ENCODE measurements at regions not wholly inside any gene's neighbourhood (a gene's known extent, or its start where the extent isn't known, plus 50 kb on each side); places are given as distances from the start of the nearest gene placed in this dataset.

DNA sequence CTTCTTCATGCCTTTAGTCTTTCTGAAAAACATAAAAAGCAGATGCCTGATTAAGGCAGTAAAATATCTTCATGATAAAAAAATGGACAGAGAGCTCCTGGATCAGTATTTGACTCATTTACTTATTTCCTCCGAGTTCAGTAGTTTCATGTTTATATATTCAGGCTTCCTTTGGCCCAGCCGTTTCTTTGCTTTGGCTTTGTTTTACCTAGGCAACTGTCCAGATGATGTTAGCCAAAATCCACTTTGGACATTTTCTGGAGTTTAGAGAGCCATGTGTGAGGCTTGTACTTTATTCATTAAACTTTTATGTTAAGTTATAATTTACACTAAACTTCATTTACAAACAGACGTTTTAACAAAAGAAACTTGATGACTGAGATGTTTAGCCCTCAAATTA lies 307.1 kb upstream of the RSPO3 start:
- Histone ChIP-seq H3K36me3 (no peaks in the 10 kb centered on the region), H3K27me3 (no peaks in the 10 kb centered on the region), H3K9me3 (no peaks in the 10 kb centered on the region), H3K4me1 (peaks cover 4 to 8% of the 10 kb centered on the region in 2 donors), H3K4me3 (replicated peaks in 1 of 3) (no peak overlapping the region), H3K27ac (no peak overlapping the region)
- intact Hi-C loops (cut with DNase I) = no loop called here
- DNase-seq = peak in 1 of 2 donors; percentile 6
- 20 to 43% methylated on average over 3 of the region's 3 CpGs for WGBS, 2 donors
- TF ChIP-seq POLR2A (IDR thresholded peaks at IDR 0.05) = no peak
- TF ChIP-seq, protein P1, sequence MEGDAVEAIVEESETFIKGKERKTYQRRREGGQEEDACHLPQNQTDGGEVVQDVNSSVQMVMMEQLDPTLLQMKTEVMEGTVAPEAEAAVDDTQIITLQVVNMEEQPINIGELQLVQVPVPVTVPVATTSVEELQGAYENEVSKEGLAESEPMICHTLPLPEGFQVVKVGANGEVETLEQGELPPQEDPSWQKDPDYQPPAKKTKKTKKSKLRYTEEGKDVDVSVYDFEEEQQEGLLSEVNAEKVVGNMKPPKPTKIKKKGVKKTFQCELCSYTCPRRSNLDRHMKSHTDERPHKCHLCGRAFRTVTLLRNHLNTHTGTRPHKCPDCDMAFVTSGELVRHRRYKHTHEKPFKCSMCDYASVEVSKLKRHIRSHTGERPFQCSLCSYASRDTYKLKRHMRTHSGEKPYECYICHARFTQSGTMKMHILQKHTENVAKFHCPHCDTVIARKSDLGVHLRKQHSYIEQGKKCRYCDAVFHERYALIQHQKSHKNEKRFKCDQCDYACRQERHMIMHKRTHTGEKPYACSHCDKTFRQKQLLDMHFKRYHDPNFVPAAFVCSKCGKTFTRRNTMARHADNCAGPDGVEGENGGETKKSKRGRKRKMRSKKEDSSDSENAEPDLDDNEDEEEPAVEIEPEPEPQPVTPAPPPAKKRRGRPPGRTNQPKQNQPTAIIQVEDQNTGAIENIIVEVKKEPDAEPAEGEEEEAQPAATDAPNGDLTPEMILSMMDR (IDR thresholded peaks at IDR 0.05) = no peak

- Histone ChIP-seq H3K27ac (no peak overlapping the region), H3K4me1 (peaks cover 4 to 8% of the 10 kb centered on the region in 2 donors), H3K36me3 (no peaks in the 10 kb centered on the region), H3K9me3 (no peaks in the 10 kb centered on the region), H3K27me3 (no peaks in the 10 kb centered on the region), H3K4me3 (replicated peaks in 1 of 3) (no peak overlapping the region)
- no peak for DNase-seq
- 61 to 73% methylated on average over 3 of the region's 3 CpGs for WGBS, 2 donors
- TF ChIP-seq POLR2A (IDR thresholded peaks at IDR 0.05) = no peak
- TF ChIP-seq, protein P1 (IDR thresholded peaks at IDR 0.05) = no peak
- intact Hi-C loops (cut with DNase I) = no loop called here
Observed at GRCh38 chr6:126812010-126812409, 306.5 kb upstream of the RSPO3 start.

DNA sequence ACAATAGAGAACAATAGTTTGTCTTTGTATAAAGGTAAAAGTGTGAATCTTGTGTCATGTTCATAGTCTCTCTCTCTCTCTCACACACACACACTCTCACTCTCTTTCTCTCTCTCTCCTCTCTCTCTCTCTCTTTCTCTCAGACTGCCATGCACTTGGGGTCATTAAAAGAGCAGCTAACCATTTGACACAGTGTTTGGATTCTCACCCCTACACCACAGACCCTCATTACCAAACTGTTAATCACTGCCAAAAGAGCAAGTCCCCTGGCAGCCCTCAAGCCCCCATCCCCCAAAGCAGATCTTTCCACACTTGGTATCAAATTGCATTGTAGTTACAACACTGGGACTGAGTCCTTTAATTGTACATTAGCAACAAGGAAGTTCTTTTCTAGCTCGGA lies 305.8 kb upstream of the RSPO3 start:
- TF ChIP-seq, protein P1 (IDR thresholded peaks at IDR 0.05) = no peak
- no peak for TF ChIP-seq POLR2A (IDR thresholded peaks at IDR 0.05)
- no peaks in the 10 kb centered on the region for H3K9me3 ChIP-seq
- intact Hi-C loops (cut with DNase I) = no loop called here
- no peak overlapping the region for H3K4me3 ChIP-seq (replicated peaks in 1 of 3)
- 12 to 22% methylated on average over 1 of the region's 1 CpG for WGBS, 2 donors
- peak in 1 of 2 donors; percentile 14 for DNase-seq
- no peaks in the 10 kb centered on the region for H3K36me3 ChIP-seq
- H3K27ac ChIP-seq = no peak overlapping the region
- peaks cover 4 to 8% of the 10 kb centered on the region in 2 donors for H3K4me1 ChIP-seq
- H3K27me3 ChIP-seq = no peaks in the 10 kb centered on the region

GRCh38 chr6:126820634-126821033 lies 297.8 kb upstream of the RSPO3 start:
- no peaks in the 10 kb centered on the region for H3K36me3 ChIP-seq
- no peaks in the 10 kb centered on the region for H3K9me3 ChIP-seq
- H3K27me3 ChIP-seq = no peaks in the 10 kb centered on the region
- no peak overlapping the region for H3K27ac ChIP-seq
- no peak overlapping the region for H3K4me3 ChIP-seq (replicated peaks in 1 of 3)
- intact Hi-C loops (cut with DNase I) = no loop called here
- TF ChIP-seq, protein P1 (IDR thresholded peaks at IDR 0.05) = no peak
- TF ChIP-seq POLR2A (IDR thresholded peaks at IDR 0.05) = no peak
- no peaks in the 10 kb centered on the region for H3K4me1 ChIP-seq
- DNase-seq = no peak
- 91 to 93% methylated on average over 3 of the region's 3 CpGs for WGBS, 2 donors

GRCh38 chr6:126821706-126822105 lies 296.8 kb upstream of the RSPO3 start:
- no peaks in the 10 kb centered on the region for H3K9me3 ChIP-seq
- no peak overlapping the region for H3K4me3 ChIP-seq (replicated peaks in 1 of 3)
- WGBS, 2 donors = 80 to 82% methylated on average over 2 of the region's 2 CpGs
- H3K4me1 ChIP-seq = no peaks in the 10 kb centered on the region
- no peak overlapping the region for H3K27ac ChIP-seq
- TF ChIP-seq POLR2A (IDR thresholded peaks at IDR 0.05) = no peak
- TF ChIP-seq, protein P1 (IDR thresholded peaks at IDR 0.05) = no peak
- no peaks in the 10 kb centered on the region for H3K36me3 ChIP-seq
- DNase-seq = no peak
- no peaks in the 10 kb centered on the region for H3K27me3 ChIP-seq
- intact Hi-C loops (cut with DNase I) = no loop called here

Measured in thyroid gland (tissue), 4 donors.